OCI-LY3 (cell line): ENCODE measurements at regions not wholly inside any gene's neighbourhood (a gene's known extent, or its start where the extent isn't known, plus 50 kb on each side); places are given as distances from the start of the nearest gene placed in this dataset.

Experiments
- CTCF ChIP-seq: fragments of 200-600, 300-600 bp; sonication (generic); IDR thresholded peaks from 2 replicates; pipeline ENCODE4 v1.5.1; 2014; ENCODE audit warnings: antibody characterized with exemption, low read length, low read depth
- EZH2phosphoT487 ChIP-seq: fragments of 200-600 bp; shearing (Covaris generic); IDR thresholded peaks from 2 replicates; pipeline ENCODE4 v1.6.1; 2018; ENCODE audit warnings: antibody characterized with exemption, mixed run types, low read depth

GRCh38 chrY:18993480-18993879, 219.9 kb upstream of the HSFY2 start:
- TF ChIP-seq EZH2phosphoT487 (no peak), CTCF (no peak)
